ENCODE measurements at regions not wholly inside any gene's neighbourhood (a gene's known extent, or its start where the extent isn't known, plus 50 kb on each side); places are given as distances from the start of the nearest gene placed in this dataset.

DNA sequence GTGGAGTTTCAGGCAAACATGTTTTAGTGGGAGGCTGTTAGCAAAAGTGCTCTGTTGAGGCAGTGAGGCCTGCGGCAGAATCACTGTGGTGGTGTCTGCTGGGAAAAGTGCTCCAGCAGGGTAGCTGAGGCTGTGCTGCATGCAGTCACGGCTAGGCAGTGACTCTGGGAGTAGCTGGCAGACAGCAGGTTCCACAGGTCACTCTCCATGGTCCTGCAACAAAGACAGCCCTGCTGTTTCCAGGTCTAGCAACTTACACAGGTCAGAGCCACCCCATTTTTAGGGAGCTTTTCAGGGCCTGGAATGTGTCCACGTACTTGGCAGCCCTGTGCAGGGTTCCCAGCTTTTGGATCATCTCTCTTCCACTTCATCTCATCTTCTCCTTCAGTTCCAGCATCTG is 184.3 kb downstream of the NAA11 start:
- no peak for TF ChIP-seq EZH2 (IDR thresholded peaks at IDR 0.05)
- TF ChIP-seq, protein P1, sequence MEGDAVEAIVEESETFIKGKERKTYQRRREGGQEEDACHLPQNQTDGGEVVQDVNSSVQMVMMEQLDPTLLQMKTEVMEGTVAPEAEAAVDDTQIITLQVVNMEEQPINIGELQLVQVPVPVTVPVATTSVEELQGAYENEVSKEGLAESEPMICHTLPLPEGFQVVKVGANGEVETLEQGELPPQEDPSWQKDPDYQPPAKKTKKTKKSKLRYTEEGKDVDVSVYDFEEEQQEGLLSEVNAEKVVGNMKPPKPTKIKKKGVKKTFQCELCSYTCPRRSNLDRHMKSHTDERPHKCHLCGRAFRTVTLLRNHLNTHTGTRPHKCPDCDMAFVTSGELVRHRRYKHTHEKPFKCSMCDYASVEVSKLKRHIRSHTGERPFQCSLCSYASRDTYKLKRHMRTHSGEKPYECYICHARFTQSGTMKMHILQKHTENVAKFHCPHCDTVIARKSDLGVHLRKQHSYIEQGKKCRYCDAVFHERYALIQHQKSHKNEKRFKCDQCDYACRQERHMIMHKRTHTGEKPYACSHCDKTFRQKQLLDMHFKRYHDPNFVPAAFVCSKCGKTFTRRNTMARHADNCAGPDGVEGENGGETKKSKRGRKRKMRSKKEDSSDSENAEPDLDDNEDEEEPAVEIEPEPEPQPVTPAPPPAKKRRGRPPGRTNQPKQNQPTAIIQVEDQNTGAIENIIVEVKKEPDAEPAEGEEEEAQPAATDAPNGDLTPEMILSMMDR (IDR thresholded peaks at IDR 0.05), result no peak

Data from neural progenitor cell (in vitro differentiated cells).